ENCODE measurements at regions not wholly inside any gene's neighbourhood (a gene's known extent, or its start where the extent isn't known, plus 50 kb on each side); places are given as distances from the start of the nearest gene placed in this dataset.
"Not testable (repeated sequence)": the region's sequence is repeated elsewhere in the genome, so short reads cannot be mapped to it uniquely, and the experiment has no call there.

DNA sequence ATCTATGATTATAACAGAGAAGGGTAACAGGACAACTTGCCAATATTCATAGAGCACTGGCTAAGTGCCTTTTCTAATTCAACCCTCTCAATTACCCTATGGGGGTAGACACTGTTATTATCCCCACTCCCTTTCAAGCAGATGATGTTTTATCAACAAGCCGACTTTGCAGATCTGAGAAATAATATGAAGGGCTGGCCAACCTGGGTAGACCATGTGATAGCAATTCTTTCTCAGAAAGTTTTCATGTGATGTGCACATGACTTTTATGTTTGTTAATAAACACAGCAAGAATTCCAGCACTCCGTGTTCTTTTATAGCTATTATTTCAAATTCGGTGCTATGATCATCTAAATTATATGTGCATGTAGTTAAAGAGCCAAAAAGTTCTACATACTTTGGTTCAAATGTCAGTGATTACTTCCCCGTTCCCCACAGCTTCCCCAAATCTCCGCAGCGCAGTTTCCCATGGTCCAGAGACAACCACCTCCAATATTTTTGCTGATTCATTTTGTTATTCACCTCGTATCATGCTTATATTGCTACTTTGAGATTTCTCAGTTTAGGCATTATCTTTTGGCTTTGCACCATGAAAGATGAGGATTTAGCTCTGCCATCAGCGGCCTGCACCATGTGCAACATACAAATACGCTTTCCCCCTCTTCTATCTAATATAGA, 96.7 kb upstream of the GADD45A start:
- no peak for DNase-seq (ENCODE audit: low read depth)

DNA sequence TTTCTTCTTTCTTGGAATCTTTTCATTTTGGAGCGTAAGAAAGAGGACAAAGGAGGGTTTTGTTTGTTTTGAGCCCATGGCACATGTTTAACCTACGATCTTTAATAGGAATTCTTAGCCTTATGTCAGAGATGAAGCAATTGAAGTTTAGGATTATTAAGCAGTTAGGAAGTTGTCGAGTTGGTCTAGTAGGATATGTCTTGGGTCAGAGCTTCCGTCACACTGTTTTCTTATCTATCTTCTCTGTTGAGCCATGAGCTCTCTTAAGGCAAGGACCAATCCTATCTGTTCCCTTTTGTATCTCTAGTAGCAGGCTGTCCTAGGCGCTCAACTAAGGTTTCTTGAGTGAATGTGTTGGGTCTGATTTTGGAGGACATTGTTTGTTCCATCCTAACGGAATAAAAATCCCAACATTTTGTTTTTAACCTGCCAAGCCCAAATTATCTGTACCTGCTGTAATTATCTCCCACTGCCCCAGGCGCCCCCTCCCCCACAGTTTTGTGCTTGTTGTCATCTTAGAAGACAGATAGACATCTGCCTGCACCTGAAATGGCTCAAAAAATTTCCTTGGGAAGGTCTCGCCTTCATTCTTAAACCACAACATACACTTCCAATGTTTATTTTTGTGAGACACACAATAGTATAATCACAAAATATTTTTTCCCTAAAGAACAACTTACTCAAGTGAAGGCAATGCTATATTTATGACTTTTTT, 95.3 kb upstream of the GADD45A start:
- no peak for DNase-seq (ENCODE audit: low read depth)

DNA sequence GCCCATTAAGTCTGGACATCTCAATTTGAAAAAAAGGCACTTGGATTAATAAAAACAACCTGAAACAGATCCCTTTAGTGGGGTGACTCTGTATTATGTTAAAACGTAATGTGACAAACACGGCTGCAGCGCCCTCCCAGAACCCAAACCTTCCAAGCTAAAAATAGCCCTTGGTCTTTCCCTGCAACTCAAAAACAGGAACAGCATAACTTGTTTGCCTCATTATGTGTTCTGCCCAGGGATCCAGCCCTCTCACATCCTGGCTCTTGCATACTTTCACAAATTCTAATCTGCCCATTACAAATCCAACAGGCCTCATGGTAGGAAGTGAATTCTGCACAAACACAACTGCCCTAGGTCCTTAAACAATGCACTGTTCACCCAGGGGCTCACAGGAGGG, 94.7 kb upstream of the GADD45A start:
- no peak for DNase-seq (ENCODE audit: low read depth)

DNA sequence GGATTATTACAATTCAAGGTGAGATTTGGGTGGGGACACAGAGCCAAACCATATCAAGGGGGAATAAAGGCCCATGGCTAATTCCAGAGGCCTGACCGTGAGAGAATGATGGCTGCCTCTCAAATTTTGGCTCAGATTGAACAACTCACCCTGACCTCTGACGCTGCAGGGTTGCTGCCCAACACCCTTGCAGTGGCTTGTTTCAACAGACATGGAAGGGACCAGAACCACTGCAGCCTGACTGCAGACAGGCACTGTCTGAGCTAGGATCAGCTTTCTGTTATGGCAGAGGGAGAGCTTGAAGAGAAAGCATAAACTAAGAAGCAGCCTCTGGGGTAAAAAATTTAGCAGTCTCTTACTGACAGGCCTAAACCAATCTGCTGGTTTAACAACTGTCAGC, 90.2 kb upstream of the GADD45A start:
- no peak for DNase-seq (ENCODE audit: low read depth)

DNA sequence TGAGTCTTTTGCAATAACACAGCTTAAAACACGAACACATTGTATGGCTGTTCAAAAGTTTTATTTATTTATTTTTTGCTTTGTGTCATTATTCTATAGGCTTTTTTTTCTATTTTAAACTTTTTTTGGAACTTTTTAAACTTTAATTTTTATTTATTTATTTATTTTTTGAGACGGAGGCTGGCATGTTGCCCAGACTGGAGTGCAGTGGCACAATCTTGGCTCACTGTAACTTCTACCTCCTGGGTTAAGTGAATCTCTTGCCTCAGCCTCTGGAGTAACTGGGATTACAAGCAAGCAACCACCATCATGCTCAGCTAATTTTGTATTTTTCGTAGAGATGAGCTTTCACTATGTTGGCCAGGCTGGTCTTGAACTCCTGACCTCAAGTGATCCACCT, 88.3 kb upstream of the GADD45A start:
- DNase-seq (ENCODE audit: low read depth) = no peak

DNA sequence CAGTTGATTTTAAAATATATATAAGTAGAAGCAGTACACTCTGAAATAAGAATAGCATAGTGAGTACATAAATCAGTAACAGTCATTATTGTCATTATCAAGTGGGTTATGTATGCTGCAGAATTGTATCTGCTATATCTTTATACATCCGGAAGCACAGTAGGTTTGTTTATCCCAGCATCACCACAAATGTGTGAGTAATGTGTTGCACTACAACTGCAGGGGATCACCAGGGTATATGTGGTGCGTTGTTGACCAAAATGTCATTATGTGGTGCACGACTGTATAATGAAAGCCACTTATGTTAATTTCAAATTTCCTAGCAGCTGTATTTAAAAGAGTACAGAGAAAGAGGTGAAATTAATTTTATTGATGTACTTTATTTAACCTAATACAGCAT, 87.7 kb upstream of the GADD45A start:
- no peak for DNase-seq (ENCODE audit: low read depth)

DNA sequence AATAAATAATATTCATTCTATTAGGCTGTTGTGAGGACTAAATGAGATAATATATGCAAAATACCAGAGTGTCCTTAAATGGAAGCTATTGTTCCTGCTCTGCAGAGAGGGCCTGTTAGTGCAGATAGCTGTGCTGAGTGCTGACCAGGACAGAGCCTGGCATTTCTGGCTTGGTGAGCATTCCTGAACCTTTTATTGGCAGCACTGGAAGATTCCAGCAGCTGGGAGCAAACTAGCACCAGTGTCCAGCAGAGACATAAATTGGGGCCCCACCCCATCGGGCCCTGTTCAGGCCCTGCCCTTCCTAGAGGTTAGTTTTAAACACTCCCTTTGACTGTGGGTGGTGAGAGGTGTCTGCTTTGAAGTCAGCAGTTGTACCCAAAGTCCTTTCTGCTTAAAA, 85.9 kb upstream of the GADD45A start:
- DNase-seq (ENCODE audit: low read depth) = no peak

DNA sequence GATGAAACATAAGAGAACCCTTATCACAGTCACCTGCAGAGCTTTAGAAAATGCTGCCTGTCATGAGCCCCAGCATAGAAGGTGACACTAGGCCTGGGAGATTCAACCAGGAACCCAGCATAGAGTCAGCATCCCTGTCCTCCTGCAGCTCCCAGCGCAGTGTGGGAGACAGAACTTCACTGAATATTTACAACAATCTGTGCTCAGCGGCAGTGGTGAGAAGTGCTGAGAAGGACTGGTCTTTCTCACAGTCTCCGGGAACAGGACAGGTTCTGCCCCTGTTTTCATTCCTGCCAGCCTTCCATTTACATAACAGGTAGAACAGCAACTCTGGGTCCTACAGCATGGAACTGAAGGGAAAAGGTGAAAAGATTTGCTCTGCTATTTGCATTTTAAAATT, 83.5 kb upstream of the GADD45A start:
- DNase-seq (ENCODE audit: low read depth) = no peak

DNA sequence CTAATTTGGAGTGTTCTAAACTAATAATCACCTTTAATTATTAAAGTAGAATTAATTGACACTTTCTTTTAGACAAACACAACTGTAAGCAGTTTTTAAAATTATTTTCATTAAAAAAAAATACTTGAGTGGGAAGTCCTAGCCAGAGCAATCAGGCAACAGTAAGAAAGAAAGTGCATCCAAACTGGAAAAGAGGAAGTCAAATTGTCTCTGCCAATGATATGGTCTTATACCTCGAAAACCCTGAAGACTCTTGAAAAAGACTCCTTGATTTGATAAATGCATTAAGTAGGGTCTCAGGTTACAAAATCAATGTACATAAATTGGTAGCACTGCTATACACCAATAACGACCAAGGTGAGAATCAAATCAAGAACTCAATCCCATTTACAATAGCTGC, 83.0 kb upstream of the GADD45A start:
- DNase-seq (ENCODE audit: low read depth) = no peak

DNA sequence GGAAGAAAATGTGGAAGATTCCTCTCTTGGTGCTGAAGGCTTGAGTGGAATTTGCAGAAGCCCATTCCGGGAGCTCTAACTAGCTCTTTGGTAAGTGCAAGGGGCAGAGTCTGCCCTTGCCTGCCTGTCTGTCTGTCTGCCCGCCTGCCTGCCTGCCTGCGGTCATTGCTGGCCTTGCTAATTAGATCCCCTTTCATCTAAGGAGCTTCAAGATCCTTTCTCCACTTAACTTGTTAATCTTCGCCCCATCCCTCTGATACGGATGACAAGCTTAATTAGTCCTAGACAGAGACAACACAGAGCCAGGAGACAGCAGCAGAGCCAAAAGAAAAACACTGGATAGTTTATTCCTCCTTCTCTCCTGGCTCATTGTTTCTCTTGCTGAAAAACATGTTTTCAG, 80.2 kb upstream of the GADD45A start:
- DNase-seq (ENCODE audit: low read depth) = no peak

DNA sequence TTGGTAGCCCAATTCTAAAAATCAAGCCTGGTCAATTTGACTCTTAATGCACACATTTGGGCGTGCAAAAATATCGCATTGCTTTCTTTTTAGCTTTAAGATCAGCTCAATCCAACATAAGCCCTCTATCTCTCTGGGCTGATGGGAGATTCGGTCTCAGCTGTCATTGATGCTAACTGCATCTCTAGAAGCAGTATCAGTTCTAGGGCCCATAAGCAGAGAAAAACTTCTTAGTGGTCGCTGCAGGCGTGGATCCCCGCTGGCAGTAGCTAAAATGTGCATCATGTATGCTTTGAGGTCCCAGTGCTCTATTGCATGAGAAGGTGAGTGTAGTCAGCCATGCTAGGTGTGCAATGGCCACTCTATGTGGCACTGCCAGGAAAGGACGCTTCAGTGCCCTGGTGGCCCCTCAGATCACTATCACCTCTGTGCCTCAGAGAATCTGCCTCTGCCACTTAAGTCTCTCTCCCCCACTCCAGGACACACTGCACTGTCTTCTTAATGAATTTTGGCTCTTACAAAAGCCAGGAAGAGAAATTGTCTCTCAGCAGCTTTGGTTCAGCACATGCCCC, 79.7 kb upstream of the GADD45A start:
- DNase-seq (ENCODE audit: low read depth) = no peak

DNA sequence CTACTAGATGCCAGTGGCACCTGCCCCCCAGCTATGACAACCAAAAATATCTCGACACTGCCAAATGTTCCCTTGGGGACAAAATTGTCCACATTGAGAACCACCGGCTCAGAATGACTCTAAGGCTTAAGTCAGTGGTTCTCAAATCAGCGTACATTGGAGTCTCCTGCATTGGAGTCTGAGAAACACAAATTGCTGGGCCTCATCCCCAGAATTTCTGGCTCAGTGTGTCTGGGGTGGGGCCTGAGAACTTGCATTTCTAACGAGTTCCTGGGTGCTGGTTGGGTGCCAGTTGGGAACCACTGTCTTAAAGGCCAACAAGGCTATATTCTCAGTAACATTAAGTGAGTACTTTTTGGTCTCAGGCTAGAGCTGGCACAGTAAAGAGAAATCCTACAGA, 77.7 kb upstream of the GADD45A start:
- DNase-seq (ENCODE audit: low read depth) = no peak

DNA sequence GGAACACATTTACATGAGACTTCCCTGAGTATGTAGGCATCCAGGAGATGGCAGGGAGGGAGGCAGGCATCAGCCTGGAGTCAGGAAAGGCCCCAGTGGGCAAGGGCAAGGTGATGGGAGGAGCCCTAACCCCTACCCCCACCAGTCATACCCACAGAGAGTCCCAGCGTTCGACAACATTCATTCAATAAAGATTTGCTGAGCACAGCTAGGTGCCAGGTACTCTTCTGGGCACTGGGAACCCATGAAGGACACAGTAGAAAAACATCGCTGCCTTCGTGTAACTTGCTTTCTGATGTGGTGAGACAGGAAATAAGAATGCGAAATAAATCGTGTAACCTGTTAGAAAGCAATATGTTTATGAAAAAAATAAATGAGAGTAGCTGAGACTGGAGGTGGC, 77.3 kb upstream of the GADD45A start:
- DNase-seq (ENCODE audit: low read depth) = no peak

DNA sequence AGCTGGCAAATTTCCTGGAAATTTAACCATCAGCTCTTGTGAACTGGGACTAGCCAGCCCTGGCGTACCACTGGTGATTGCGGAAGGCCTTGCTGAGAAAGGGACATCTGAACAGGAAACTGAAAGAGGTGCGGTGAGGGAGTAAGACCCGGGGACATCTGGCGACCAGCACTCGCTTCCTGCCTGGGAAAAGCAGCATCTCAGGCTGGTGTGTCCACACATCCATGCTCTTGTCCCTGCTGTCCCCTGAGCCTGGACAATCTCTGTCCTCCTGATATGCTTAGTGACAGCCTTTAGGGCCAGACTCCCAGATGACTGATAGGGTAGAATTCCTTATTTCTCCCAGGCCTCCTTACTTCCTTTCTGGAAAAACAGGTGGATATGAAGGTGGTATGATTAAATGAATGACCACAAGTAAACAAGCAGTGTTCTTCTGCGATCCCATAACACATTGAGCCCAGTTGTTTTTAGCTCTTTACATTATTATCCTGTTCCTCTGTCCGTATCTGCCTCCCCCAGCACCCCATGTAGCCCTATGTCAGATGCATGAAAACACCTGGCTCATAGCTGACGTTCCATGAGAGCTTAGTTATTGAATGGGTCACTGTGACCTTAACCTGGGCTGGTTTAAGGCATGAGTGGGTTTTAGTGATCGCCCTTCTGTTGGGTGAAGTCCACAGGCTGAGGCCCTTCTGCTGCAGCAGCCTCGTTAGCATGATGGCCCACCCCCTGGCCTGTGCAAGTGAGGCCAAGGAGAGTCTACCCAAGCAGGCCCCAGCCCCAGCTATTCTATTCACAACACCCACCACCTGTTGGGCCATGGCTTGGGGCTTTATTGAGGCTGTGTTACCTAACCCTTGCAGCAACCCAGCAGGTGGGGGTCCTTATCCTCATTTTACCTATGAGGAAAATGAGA, 76.1 kb upstream of the GADD45A start:
- DNase-seq (ENCODE audit: low read depth) = no peak

DNA sequence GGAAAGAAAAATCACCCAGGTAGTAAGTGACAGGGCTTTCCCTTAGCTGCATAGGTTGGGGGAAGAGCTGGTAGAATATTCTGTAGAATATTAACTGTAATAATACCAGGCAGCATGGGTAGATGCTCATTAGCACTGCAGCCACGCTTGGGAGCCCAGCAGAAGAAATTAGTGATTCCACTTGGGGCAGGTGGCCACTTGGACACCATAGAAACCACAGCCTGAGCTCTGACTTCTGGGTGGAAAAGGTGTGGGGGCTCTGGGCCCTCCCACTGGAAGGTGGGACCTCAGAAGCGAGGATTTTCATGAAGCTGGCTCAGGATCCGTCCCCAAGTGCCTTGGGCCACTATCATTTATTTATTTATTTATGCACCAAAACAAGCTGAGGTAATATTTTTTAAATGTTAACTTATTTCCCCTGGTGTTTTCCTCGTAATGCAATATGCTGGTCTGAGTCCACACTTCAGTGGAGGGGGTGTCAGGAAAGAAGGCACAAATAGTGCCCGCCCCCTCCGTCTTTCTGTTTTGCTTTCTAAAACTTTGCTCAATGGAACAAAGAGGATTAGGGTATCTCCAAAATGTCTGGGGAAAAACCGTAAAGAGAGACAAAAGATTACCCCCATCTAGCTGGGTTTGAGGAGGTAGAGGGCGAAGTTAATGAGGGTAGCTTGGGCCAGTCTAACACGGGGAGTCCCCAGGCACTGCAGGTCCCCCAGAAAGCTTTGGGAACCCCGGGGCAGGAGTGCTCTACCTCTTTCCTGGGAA, 75.2 kb upstream of the GADD45A start:
- no peak for DNase-seq (ENCODE audit: low read depth)

DNA sequence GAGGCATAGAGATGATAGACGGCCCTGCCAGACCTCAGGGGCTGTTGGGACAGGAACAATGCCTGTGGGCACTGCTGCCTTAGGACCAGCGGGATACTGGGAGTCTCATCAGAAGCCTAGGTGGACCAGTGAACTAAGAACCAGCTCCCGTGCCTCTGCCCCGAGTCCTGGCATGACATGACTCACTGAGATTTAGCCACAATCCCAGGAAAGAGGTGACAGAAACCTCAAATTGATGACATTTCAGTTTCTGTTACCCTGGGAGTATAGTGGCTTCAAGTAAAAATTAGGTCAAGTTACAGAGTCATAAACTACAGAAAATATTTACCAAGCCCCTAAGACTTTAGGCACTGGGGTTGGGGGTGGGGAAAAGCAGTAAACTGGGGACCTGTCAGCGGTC, 74.6 kb upstream of the GADD45A start:
- no peak for DNase-seq (ENCODE audit: low read depth)

DNA sequence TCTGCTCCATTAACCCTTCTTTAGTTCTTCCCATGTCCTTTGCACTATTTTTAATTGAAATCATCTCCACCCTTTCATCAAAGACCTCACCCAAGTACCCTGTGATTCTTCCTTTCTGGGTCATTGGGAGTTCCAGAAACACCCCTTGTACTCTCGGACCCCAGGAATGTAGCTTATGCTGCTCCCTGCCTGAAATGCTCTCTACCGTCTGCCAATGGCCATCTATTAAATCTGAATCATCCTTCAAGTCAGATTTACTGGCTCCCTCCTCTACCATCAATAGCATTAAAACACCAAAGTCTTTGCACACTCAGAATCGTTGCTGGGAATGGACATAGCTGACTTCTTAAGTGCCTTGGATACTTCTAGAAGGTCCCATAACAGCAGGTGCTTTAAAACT, 73.2 kb upstream of the GADD45A start:
- DNase-seq (ENCODE audit: low read depth) = no peak

DNA sequence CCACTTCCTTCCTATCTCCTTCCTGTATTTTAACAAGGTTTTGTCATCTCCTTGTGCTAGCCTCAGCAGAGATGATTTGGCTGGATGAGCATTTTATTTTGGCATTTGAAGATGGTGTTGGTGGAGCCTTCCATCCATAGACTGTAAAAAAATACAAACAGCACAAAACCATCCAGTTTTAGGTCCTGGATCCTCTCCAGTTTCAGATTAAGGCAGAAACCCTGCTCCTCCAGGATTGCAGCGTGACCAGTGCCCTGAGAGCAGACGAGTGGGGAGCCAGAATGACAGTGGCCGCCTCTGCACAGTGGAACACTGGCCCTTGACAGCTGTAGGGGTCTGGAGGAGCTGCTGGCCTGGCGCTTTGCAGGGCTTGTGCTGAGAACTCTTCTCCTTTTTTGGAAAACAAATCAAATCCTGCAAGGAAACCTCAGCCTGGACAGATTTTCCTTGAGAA, 72.2 kb upstream of the GADD45A start:
- DNase-seq (ENCODE audit: low read depth) = no peak

DNA sequence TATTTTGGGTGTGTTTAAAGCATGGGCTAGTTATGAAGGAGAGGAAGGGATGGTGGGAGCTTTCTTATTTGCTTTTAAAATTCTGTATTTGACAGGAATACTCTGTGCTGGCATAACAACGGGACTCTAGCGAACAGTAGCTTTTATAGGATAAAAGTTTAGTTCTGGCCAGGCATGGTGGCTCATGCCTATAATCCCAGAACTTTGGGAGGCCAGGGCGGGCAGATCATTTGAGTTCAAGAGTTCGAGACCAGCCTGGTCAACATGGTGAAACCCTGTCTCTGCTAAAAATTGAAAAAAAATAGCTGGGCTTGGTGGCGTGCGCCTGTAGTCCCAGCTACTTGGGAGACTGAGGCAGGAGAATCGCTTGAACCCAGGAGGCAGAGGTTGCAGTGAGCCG, 71.5 kb upstream of the GADD45A start:
- DNase-seq (ENCODE audit: low read depth) = not testable (repeated sequence)

DNA sequence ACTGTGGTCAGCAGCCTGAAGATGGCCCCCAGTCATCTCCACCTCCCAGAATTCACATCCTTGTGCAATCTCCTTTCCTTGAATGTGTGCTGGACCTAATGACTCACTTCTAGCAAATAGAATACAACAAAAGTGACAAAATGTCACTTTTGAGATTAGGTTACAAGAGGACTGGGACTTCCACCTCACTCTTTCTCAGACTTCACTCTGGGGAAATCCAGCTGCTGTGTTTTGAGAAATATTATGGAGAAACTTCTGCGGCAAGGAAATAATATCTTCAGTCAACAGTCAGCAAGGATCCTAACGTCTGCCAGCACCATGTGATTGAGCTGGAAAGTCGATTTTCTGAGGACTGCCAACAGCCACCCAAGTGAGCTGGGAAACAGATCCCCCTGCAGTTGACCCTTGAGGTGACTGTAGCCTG, 70.5 kb upstream of the GADD45A start:
- no peak for DNase-seq (ENCODE audit: low read depth)

DNA sequence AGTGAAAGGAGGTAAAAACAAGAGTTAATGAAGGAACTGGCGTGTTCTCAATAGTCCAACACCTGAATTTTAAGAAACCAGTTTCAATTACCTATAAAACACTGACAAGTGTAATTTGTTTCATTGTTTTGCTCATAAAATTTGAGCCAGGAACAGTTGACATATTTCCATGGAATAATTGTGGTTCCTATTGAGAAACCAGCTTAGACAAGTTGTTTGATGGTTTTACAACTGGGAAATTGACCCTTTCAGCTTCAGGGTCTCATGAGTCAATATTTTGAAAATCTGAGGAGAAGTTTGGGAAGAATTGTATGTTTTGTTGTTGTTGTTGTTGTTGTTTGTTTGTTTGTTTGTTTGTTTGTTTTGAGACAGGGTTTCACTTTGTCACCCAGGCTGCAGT, 69.1 kb upstream of the GADD45A start:
- DNase-seq (ENCODE audit: low read depth) = no peak

Measured in stimulated activated CD8-positive, alpha-beta memory T cell treated with anti-CD3 and anti-CD28 coated beads, Interleukin-12 subunit alpha, Interleukin-12 subunit beta, amount 100 ng/mL, for 1 hour (primary cell).